Hepatocyte (in vitro differentiated cells): ENCODE measurements at regions not wholly inside any gene's neighbourhood (a gene's known extent, or its start where the extent isn't known, plus 50 kb on each side); places are given as distances from the start of the nearest gene placed in this dataset.
A peak's percentile ranks its signal among the peaks of the same experiment; 100 is the strongest.

ENCODE experiments used
- DNase-seq: peaks from one replicate; pipeline ENCODE4 v3.0.0-alpha.2; 2016; ENCODE audit warnings: low spot score
- H2AFZ ChIP-seq: fragments of 200-600 bp; sonication (generic); 2 replicates; pipeline ENCODE4 v1.6.0; 2016; ENCODE audit warnings: antibody characterized with exemption, mild to moderate bottlenecking
- H3K27ac ChIP-seq: fragments of 200-600 bp; sonication (generic); 2 replicates; pipeline ENCODE4 v1.5.1; 2016; ENCODE audit warnings: mild to moderate bottlenecking
- H3K27me3 ChIP-seq: fragments of 200-600 bp; sonication (generic); 2 replicates; pipeline ENCODE4 v1.6.1; 2016
- H3K36me3 ChIP-seq: fragments of 200-600 bp; sonication (generic); replicated peaks from 2 replicates; pipeline ENCODE4 v1.5.1; 2016; ENCODE audit warnings: low read depth; ENCODE audit not compliant: insufficient read depth
- H3K4me1 ChIP-seq: fragments of 200-600 bp; sonication (generic); 2 replicates; pipeline ENCODE4 v1.5.1; 2016; ENCODE audit warnings: mild to moderate bottlenecking, moderate library complexity; ENCODE audit not compliant: insufficient read depth
- H3K4me2 ChIP-seq: fragments of 200-600 bp; sonication (generic); 2 replicates; pipeline ENCODE4 v1.6.0; 2016
- H3K4me3 ChIP-seq: fragments of 200-600 bp; sonication (generic); 2 replicates; pipeline ENCODE4 v1.5.1; 2016; ENCODE audit warnings: mild to moderate bottlenecking
- H3K79me2 ChIP-seq: fragments of 200-600 bp; sonication (generic); 2 replicates; pipeline ENCODE4 v1.6.0; 2017; ENCODE audit warnings: mild to moderate bottlenecking
- H3K9me2 ChIP-seq: fragments of 200-600 bp; sonication (generic); replicated peaks from 2 replicates; pipeline ENCODE4 v1.6.0; 2017; ENCODE audit warnings: mild to moderate bottlenecking; ENCODE audit not compliant: insufficient read depth
- H3K9me3 ChIP-seq: fragments of 200-600 bp; sonication (generic); 2 replicates; pipeline ENCODE4 v1.5.1; 2016; ENCODE audit warnings: low read depth, mild to moderate bottlenecking
- H4K20me1 ChIP-seq: fragments of 200-600 bp; sonication (generic); 2 replicates; pipeline ENCODE4 v1.6.0; 2016; ENCODE audit warnings: mild to moderate bottlenecking; ENCODE audit not compliant: insufficient read depth, poor library complexity, severe bottlenecking
- CTCF ChIP-seq: fragments of 200-600 bp; sonication (generic); IDR thresholded peaks from 2 replicates; pipeline ENCODE4 v1.5.1; 2016; ENCODE audit warnings: antibody characterized with exemption, mild to moderate bottlenecking; ENCODE audit not compliant: poor library complexity
- EZH2 ChIP-seq: fragments of 200-600 bp; sonication (generic); IDR thresholded peaks from 2 replicates; pipeline ENCODE4 v1.6.1; 2016; ENCODE audit warnings: antibody characterized with exemption, mild to moderate bottlenecking, borderline replicate concordance
- EZH2phosphoT487 ChIP-seq: fragments of 200-600 bp; sonication (generic); IDR thresholded peaks from one replicate; pipeline ENCODE4 v1.6.1; 2018; ENCODE audit warnings: antibody characterized with exemption, mild to moderate bottlenecking, low read depth, moderate library complexity; ENCODE audit not compliant: unreplicated experiment, severe bottlenecking
- WGBS: methylation state at CpG from one replicate; pipeline ENCODE4 v1.1.6; 2016; ENCODE audit warnings: low lambda C conversion rate; ENCODE audit errors: missing lambda C conversion rate; 5-methylcytosine and 5-hydroxymethylcytosine counted together

GRCh38 chr2:92072461-92073035 is 2798.7 kb upstream of the TEKT4 start:
- H3K36me3 ChIP-seq: no peaks in the 10 kb centered on the region
- WGBS: 95% methylated on average over 16 of the region's 37 CpGs
- no peak overlapping the region for H3K4me2 ChIP-seq
- H4K20me1 ChIP-seq: no peaks in the 10 kb centered on the region
- no peaks in the 10 kb centered on the region for H3K79me2 ChIP-seq
- no peak overlapping the region for H2AFZ ChIP-seq
- H3K9me2 ChIP-seq: no peaks in the 10 kb centered on the region
- no peak for TF ChIP-seq CTCF
- TF ChIP-seq EZH2: no peak
- TF ChIP-seq EZH2phosphoT487: no peak
- H3K9me3 ChIP-seq: no peaks in the 10 kb centered on the region
- DNase-seq: peak; percentile 2
- H3K4me3 ChIP-seq: no peak overlapping the region
- no peak overlapping the region for H3K27ac ChIP-seq
- no peaks in the 10 kb centered on the region for H3K27me3 ChIP-seq
- no peaks in the 10 kb centered on the region for H3K4me1 ChIP-seq

- H2AFZ ChIP-seq: no peak overlapping the region
- no peaks in the 10 kb centered on the region for H3K36me3 ChIP-seq
- H4K20me1 ChIP-seq: no peaks in the 10 kb centered on the region
- TF ChIP-seq CTCF: no peak
- TF ChIP-seq EZH2phosphoT487: no peak
- no peak for TF ChIP-seq EZH2
- H3K4me1 ChIP-seq: no peaks in the 10 kb centered on the region
- H3K79me2 ChIP-seq: no peaks in the 10 kb centered on the region
- 95% methylated on average over 34 of the region's 60 CpGs for WGBS
- no peak overlapping the region for H3K4me3 ChIP-seq
- peak; percentile 2 for DNase-seq
- H3K27ac ChIP-seq: no peak overlapping the region
- no peaks in the 10 kb centered on the region for H3K9me3 ChIP-seq
- H3K9me2 ChIP-seq: no peaks in the 10 kb centered on the region
- H3K27me3 ChIP-seq: no peaks in the 10 kb centered on the region
- no peak overlapping the region for H3K4me2 ChIP-seq
These were observed 2798.0 kb upstream of the TEKT4 start for GRCh38 chr2:92073036-92073814.

- Histone ChIP-seq H3K27me3 (no peaks in the 10 kb centered on the region), H3K4me2 (no peak overlapping the region), H3K79me2 (no peaks in the 10 kb centered on the region), H2AFZ (no peak overlapping the region), H3K4me1 (no peaks in the 10 kb centered on the region), H3K9me2 (no peaks in the 10 kb centered on the region), H3K27ac (no peak overlapping the region), H3K4me3 (no peak overlapping the region), H4K20me1 (no peaks in the 10 kb centered on the region), H3K9me3 (no peaks in the 10 kb centered on the region), H3K36me3 (no peaks in the 10 kb centered on the region)
- DNase-seq: no peak
- no peak for TF ChIP-seq EZH2phosphoT487
- no peak for TF ChIP-seq EZH2
- no peak for TF ChIP-seq CTCF
- WGBS: 94% methylated on average over 42 of the region's 45 CpGs
These were observed 2797.2 kb upstream of the TEKT4 start for GRCh38 chr2:92073815-92074548.
